GM12873 (cell line): ENCODE measurements at regions not wholly inside any gene's neighbourhood (a gene's known extent, or its start where the extent isn't known, plus 50 kb on each side); places are given as distances from the start of the nearest gene placed in this dataset.

Experiments
- TF ChIP-seq, protein P1 (sequence below): IDR thresholded peaks from 2 replicates; pipeline ENCODE4 v1.5.1; 2012; ENCODE audit warnings: low read depth, mild to moderate bottlenecking, moderate library complexity, low read length, control low read depth; ENCODE audit not compliant: insufficient read depth; ENCODE audit errors: missing control alignments

DNA sequence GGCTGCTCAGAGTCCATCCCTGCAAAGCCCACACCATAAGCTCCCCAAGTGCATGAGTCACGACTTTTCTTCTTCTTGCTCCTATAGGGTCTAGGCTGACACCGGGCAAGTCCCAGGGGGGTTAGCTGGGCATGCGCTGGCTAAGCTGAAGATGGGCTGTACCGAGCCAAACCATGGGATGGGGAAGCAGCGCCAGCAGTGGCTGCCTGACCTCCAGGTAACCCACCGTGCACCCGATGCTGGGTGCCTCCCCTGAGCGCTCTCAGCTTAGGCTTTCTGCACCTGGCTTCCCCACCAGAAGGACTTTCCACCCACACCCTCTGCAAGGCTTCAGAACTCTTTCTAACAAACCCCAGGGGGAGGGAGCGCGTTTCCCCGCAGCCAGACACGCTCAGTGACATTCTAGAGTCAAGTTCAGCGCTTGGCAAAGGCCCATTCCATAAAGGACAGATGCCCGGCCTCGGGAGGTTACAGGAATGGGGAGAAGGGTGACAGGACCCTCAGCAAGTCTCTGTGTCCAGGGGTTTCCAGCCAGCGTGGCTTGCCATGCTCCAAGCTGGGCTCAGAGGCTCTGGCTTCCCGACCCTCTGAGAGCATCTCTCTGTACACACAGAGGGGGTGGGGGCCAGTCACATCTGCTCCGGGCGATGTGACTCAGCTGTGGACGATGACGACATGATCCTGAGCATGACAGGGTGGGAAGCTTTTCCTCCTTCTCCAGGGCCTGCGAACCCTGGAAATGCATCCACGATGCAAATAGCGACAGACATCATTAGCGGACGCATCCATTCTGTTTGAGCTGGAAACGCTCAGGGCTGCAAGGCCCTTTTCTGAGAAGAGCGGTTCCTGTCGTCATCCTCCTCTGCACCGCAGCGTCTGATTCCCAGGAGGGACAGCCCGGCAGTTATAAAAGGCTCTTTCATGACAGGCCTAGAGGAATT lies 107.8 kb downstream of the SIK1 start:
- TF ChIP-seq, protein P1, sequence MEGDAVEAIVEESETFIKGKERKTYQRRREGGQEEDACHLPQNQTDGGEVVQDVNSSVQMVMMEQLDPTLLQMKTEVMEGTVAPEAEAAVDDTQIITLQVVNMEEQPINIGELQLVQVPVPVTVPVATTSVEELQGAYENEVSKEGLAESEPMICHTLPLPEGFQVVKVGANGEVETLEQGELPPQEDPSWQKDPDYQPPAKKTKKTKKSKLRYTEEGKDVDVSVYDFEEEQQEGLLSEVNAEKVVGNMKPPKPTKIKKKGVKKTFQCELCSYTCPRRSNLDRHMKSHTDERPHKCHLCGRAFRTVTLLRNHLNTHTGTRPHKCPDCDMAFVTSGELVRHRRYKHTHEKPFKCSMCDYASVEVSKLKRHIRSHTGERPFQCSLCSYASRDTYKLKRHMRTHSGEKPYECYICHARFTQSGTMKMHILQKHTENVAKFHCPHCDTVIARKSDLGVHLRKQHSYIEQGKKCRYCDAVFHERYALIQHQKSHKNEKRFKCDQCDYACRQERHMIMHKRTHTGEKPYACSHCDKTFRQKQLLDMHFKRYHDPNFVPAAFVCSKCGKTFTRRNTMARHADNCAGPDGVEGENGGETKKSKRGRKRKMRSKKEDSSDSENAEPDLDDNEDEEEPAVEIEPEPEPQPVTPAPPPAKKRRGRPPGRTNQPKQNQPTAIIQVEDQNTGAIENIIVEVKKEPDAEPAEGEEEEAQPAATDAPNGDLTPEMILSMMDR, result no peak

DNA sequence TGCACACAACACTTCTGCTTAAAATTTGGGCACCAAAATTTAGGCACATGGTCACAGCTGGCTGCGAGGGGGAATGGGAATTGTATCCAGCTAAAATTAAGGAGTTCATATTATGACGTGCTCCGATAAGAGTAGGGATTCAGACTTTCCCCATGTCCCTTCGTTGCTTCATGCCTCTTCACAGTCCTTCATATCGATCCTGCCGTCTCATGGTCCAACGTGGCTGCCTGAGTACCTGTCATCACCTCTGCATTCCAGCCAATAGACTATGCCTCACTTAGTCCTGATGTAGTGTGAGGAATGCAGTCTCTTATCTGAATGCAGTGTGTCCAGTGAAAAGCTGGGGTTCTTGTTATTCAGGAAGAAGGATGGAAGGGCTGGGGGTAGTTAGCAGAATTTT lies 108.6 kb downstream of the SIK1 start:
- TF ChIP-seq, protein P1, result no peak

DNA sequence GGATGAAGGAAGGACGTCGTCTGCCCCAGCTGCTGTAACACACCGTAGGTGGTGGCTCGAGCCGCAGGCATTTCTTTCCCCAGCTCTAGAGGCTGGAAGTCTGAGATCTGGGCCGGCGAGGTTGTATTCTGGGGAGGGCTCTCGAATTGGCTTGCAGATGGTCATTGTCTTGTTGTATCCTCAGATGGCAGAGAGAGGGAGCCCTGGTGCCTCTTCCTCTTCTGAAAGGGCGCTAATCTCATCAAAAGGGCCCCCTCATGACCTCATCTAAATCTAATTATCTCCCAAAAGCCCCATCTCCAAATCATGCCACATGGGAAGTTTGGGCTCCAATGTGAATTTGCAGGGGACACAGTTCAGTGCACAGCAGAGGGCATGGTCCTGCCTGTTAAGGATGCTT lies 109.0 kb downstream of the SIK1 start:
- TF ChIP-seq, protein P1, result peak; percentile 6

DNA sequence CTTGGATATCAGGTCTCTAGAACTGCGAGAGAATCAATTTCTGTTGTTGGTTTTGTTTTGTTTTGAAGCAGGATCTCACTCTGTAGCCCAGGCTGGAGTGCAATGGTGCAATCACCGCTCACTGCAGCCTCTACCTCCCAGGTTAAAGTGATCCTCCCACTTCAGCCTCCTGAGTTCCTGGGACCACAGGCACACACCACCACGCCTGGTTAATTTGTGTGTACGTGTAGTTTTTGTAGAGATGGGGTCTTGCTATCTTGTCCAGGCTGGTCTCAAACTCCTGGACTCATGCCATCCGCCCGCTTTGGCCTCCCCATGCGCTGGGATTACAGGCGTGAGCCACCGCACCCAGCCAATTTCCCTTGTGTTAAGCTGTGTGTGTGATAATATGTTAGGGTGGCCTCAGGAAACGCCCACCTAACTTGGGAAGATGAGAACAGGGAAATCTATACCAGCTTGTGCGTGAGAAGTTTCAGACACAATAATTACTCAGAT lies 109.6 kb downstream of the SIK1 start:
- TF ChIP-seq, protein P1, result no peak

DNA sequence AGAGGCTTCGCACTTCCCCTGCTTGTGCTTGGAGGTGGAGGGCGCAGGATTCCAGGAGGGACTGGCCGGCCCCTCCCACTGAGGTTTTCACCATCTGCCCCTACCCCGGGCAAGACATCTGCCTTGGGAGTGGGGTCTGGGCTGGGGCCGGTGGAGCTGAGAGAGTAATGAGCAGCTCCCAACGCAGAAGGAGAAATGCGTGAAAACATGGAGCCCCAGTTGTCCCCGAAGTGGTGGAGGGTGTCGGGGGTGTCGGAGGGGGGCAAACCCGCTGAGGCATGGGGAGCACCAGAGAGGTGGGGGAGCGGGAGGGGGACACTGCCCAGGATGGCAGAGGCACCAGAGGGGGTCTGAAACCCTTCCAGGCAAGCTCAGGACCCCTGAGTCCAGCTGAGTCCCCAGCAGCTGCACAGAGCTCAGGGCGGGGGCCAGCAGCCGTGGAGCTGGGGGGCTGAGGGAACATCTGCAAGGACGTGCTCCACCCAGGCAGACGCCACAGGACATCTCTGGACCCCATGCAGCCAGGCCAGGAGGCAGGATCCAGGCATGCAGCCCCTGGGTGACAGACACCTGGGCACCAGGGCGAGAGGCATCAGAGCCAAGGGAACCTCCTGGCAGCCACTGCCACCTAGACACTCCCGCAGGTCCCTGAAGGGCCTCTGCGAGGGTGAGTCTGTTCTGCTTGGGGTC lies 110.6 kb downstream of the SIK1 start:
- TF ChIP-seq, protein P1, result no peak

DNA sequence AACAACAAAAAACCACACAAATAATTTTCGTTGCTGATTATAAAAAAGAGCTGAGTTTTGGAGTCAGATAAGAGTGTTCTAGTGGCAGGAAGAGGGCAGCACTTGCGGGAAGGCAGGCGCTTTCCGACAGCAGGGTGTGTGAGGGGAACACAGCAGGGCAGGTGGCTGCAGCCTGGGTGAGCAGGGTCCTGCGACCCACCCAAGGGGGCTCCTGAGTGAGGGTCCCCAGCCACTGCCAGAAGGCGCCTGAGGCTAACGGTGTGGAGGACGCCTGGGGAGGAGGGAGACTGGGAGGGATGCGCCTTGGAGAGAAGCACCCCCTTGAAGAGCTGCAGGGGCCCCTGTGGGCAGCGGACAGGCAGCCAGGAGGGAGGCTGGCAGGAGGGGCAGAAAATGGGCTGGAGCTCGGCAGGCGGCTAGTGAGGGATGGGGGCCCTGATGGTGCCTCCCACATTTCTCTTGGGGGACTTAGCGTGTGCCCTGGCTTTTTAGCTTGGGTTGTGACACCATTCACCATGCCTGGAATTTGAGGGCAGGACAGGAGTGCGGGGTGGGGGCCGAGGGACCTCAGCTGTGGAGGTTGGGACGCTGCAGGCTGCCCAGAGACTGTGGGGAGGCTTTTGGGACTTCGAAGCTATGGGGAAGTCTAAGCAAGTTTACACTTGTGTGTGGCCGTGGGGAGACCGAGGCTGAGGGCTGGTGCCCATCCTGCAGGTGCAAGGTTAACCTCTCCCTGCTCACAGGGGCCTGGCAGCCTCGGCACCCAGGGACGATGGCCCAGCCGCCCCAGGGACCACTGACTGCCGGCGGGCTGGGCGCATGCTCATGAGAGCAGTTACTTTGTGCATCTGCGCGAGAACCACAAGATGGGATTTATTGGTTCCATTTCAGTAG lies 111.4 kb downstream of the SIK1 start:
- TF ChIP-seq, protein P1, result peak; percentile 13

DNA sequence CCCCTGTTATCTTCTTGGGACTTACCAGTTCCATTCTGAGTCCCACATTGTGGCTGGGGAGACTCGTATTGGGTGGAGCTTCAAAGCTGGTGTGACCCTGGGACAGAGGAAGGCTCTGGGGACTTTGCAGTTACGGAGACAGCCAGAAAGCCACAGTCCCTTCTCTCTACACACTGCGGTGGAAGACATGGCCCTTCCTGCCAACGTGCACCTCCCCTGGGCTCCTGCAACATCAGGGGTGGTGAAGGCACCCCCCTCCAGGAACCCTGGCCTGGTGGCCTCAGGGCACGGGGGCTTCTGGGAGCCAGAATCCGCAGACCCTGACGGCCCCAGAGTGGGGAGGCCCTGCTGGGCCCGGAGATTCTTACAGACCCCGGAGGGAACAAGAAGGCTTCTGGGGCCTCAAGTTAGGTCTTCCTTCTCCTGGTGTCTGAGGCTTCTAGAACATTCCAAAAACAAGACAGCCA lies 113.0 kb downstream of the SIK1 start:
- TF ChIP-seq, protein P1, result no peak
